ENCODE measurements at regions not wholly inside any gene's neighbourhood (a gene's known extent, or its start where the extent isn't known, plus 50 kb on each side); places are given as distances from the start of the nearest gene placed in this dataset.

GRCh38 chr6:22442826-22443225 is 126.5 kb upstream of the HDGFL1 start:
- H3K9me3 ChIP-seq, result no peaks in the 10 kb centered on the region
- H3K4me1 ChIP-seq, result no peaks in the 10 kb centered on the region; the same call in 1 of the 2 replicates
- no peak for DNase-seq
- no peak for TF ChIP-seq CTCF (IDR thresholded peaks at IDR 0.05; ENCODE audit: low read depth, low read length)
- H3K27me3 ChIP-seq, result no peaks in the 10 kb centered on the region
- no peaks in the 10 kb centered on the region for H3K36me3 ChIP-seq
- H3K4me3 ChIP-seq (ENCODE audit: low read depth, low read length), result no peak overlapping the region

- Histone ChIP-seq H3K36me3 (no peaks in the 10 kb centered on the region), H3K27me3 (no peaks in the 10 kb centered on the region), H3K4me3 (ENCODE audit: low read depth, low read length) (no peak overlapping the region), H3K9me3 (no peaks in the 10 kb centered on the region), H3K4me1 (no peaks in the 10 kb centered on the region; the same call in 1 of the 2 replicates)
- TF ChIP-seq CTCF (IDR thresholded peaks at IDR 0.05; ENCODE audit: low read depth, low read length), result no peak
- no peak for DNase-seq
Measured at GRCh38 chr6:22444330-22444729, 125.0 kb upstream of the HDGFL1 start.

- Histone ChIP-seq H3K27me3 (no peaks in the 10 kb centered on the region), H3K9me3 (no peaks in the 10 kb centered on the region), H3K36me3 (no peaks in the 10 kb centered on the region), H3K4me1 (no peaks in the 10 kb centered on the region; the same call in 1 of the 2 replicates), H3K4me3 (ENCODE audit: low read depth, low read length) (no peak overlapping the region)
- TF ChIP-seq CTCF (IDR thresholded peaks at IDR 0.05; ENCODE audit: low read depth, low read length), result no peak
- DNase-seq, result no peak
Measured at GRCh38 chr6:22445946-22446345, 123.4 kb upstream of the HDGFL1 start.

- peak; percentile 29 for DNase-seq
- Histone ChIP-seq H3K4me1 (no peaks in the 10 kb centered on the region; the same call in 1 of the 2 replicates), H3K4me3 (ENCODE audit: low read depth, low read length) (no peak overlapping the region), H3K27me3 (no peaks in the 10 kb centered on the region), H3K9me3 (no peaks in the 10 kb centered on the region), H3K36me3 (no peaks in the 10 kb centered on the region)
- TF ChIP-seq CTCF (IDR thresholded peaks at IDR 0.05; ENCODE audit: low read depth, low read length), result no peak
Measured at GRCh38 chr6:22447249-22448196, 121.8 kb upstream of the HDGFL1 start.

GRCh38 chr6:22448291-22448711 is 121.1 kb upstream of the HDGFL1 start:
- no peak for DNase-seq
- TF ChIP-seq CTCF (IDR thresholded peaks at IDR 0.05; ENCODE audit: low read depth, low read length), result no peak
- Histone ChIP-seq H3K36me3 (no peaks in the 10 kb centered on the region), H3K4me3 (ENCODE audit: low read depth, low read length) (no peak overlapping the region), H3K9me3 (no peaks in the 10 kb centered on the region), H3K4me1 (no peaks in the 10 kb centered on the region; the same call in 1 of the 2 replicates), H3K27me3 (no peaks in the 10 kb centered on the region)

GRCh38 chr6:22451962-22452361 is 117.4 kb upstream of the HDGFL1 start:
- H3K9me3 ChIP-seq, result no peaks in the 10 kb centered on the region
- no peak for DNase-seq
- TF ChIP-seq CTCF (IDR thresholded peaks at IDR 0.05; ENCODE audit: low read depth, low read length), result no peak
- no peaks in the 10 kb centered on the region for H3K27me3 ChIP-seq
- H3K4me3 ChIP-seq (ENCODE audit: low read depth, low read length), result no peak overlapping the region
- H3K4me1 ChIP-seq, result no peaks in the 10 kb centered on the region; the same call in 1 of the 2 replicates
- H3K36me3 ChIP-seq, result no peaks in the 10 kb centered on the region
